ENCODE measurements at regions not wholly inside any gene's neighbourhood (a gene's known extent, or its start where the extent isn't known, plus 50 kb on each side); places are given as distances from the start of the nearest gene placed in this dataset.

GRCh38 chr10:129028451-129028850 lies 438.6 kb upstream of the MGMT start:
- H3K4me3 ChIP-seq (replicated peaks in 1 of 3; ENCODE audit: insufficient read depth in 1 of 3, low read depth in 1 of 3, low read length in 3 of 3), result no peak overlapping the region
- peaks cover 5% of the 10 kb centered on the region for H3K4me1 ChIP-seq (ENCODE audit: control insufficient read depth, extremely low read depth, insufficient read depth, low read length)
- no peak for TF ChIP-seq FOS (IDR thresholded peaks at IDR 0.05; ENCODE audit: borderline replicate concordance, insufficient read depth, low read length)
- no peak for TF ChIP-seq POLR2A (IDR thresholded peaks at IDR 0.05; ENCODE audit: low read depth, low read length)
- no peak for TF ChIP-seq MYC (IDR thresholded peaks at IDR 0.05; ENCODE audit: low read depth, low read length)
- TF ChIP-seq EZH2 (IDR thresholded peaks at IDR 0.05; ENCODE audit: borderline replicate concordance, low read depth, low read length, severe bottlenecking), result no peak
- TF ChIP-seq POLR2AphosphoS5 (IDR thresholded peaks at IDR 0.05; ENCODE audit: insufficient read depth, low read depth, low read length), result no peak
- TF ChIP-seq MAX (IDR thresholded peaks at IDR 0.05; ENCODE audit: insufficient read depth, insufficient read length), result no peak
- no peak for TF ChIP-seq GATA2 (IDR thresholded peaks at IDR 0.05; ENCODE audit: insufficient read depth, insufficient read length, low read depth, low read length)
- no peak for TF ChIP-seq CTCF (IDR thresholded peaks at IDR 0.05; ENCODE audit: extremely low read depth in 1 of 2, insufficient read depth in 1 of 2, low read depth in 1 of 2, low read length in 2 of 2)
- TF ChIP-seq JUN (IDR thresholded peaks at IDR 0.05; ENCODE audit: borderline replicate concordance, insufficient read depth, insufficient read length, low read depth), result no peak
- no peaks in the 10 kb centered on the region for H3K36me3 ChIP-seq (ENCODE audit: control insufficient read depth in 2 of 2, extremely low read depth in 1 of 2, insufficient read depth in 2 of 2, low read length in 2 of 2)
- ChIA-PET POLR2A (no interaction called here), CTCF (interaction anchor here (0.6 to 1.6 kb wide), 2 partner anchors 15 to 809 kb away, joined by 3 to 4 read pairs; no protein-coding TSS in a partner anchor)
- H3K4me2 ChIP-seq (ENCODE audit: insufficient read depth, low read length), result no peak overlapping the region
- DNase-seq (ENCODE audit: low read depth, low spot score), result no peak
- no peak overlapping the region for H3K9ac ChIP-seq (replicated peaks; ENCODE audit: extremely low read depth, insufficient read depth, low read length)
- no peaks in the 10 kb centered on the region for H3K9me1 ChIP-seq (replicated peaks; ENCODE audit: control insufficient read depth, extremely low read depth, insufficient read depth, low read length)
- H3K79me2 ChIP-seq (ENCODE audit: control insufficient read depth, insufficient read depth, low read length), result no peaks in the 10 kb centered on the region
- H3K9me3 ChIP-seq (replicated peaks; ENCODE audit: control insufficient read depth, insufficient read depth, low read length), result no peaks in the 10 kb centered on the region
- no peaks in the 10 kb centered on the region for H4K20me1 ChIP-seq (replicated peaks; ENCODE audit: control insufficient read depth, extremely low read depth, insufficient read depth, low read length)
- no peak for FAIRE-seq
- no peak overlapping the region for H3K27ac ChIP-seq (ENCODE audit: insufficient read depth, low read depth, low read length)
- peaks cover 0 to 5% of the 10 kb centered on the region in 2 experiments for H3K27me3 ChIP-seq (ENCODE audit: control insufficient read depth in 2 of 2, insufficient read depth in 2 of 2, low read length in 2 of 2)
- intact Hi-C loops (cut with micrococcal nuclease) (no loop called here), dilution Hi-C loops (cut with MboI; ENCODE audit: extremely low pct_ligation_motif_present, low sequenced_read_pairs) (no loop called here)
- H2AFZ ChIP-seq (ENCODE audit: low read depth, low read length), result no peak overlapping the region
- no TSS peak for BruUV-seq (replicated peaks)
